ENCODE measurements at regions not wholly inside any gene's neighbourhood (a gene's known extent, or its start where the extent isn't known, plus 50 kb on each side); places are given as distances from the start of the nearest gene placed in this dataset.

DNA sequence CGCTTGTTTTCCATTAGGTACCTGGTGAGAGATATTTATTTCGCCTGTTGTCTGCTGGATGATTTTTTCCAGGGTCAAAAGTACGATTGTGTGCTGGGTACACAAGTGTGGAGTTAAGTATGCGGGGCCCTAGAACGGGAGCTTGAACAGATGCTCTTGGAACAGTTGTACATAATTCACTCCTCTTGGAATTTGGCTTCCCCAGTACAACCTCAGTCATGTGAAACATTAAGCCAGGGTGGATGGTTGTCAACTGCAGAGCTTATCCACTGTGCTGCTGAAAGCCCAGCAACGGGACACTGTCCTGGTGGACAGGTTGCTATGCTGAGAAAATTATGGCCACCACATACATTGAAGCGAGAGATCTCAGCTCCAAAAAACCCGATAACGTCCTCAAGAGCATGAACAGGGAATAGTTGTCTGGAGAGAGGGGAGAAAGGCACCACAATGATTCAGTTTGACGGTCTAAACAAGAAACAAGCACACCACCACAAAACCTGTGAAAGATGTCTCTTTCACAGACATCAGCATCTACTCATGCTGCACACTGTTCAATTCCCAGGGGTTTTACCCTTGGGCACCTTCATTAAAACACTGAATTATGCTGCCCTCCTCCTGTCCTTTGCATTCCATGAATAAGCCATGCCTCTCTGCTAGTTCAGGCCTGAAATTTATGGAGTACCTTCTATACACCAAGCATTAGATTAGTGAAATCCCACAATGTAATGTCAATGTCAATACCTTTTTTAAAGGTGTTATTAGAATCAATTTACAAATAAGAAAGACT is 176.8 kb upstream of the TRIB2 start:
- TF ChIP-seq, protein P1, sequence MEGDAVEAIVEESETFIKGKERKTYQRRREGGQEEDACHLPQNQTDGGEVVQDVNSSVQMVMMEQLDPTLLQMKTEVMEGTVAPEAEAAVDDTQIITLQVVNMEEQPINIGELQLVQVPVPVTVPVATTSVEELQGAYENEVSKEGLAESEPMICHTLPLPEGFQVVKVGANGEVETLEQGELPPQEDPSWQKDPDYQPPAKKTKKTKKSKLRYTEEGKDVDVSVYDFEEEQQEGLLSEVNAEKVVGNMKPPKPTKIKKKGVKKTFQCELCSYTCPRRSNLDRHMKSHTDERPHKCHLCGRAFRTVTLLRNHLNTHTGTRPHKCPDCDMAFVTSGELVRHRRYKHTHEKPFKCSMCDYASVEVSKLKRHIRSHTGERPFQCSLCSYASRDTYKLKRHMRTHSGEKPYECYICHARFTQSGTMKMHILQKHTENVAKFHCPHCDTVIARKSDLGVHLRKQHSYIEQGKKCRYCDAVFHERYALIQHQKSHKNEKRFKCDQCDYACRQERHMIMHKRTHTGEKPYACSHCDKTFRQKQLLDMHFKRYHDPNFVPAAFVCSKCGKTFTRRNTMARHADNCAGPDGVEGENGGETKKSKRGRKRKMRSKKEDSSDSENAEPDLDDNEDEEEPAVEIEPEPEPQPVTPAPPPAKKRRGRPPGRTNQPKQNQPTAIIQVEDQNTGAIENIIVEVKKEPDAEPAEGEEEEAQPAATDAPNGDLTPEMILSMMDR (IDR thresholded peaks at IDR 0.05) = no peak
- TF ChIP-seq POLR2A (IDR thresholded peaks at IDR 0.05) = no peak
